ENCODE measurements at regions not wholly inside any gene's neighbourhood (a gene's known extent, or its start where the extent isn't known, plus 50 kb on each side); places are given as distances from the start of the nearest gene placed in this dataset.

- Mint-ChIP-seq H3K27me3 (no peaks in the 10 kb centered on the region), H3K9me3 (peaks cover 2% of the 10 kb centered on the region), H3K36me3 (ENCODE audit: low read depth) (no peaks in the 10 kb centered on the region), H3K27ac (no peak overlapping the region), H3K4me1 (peaks cover 23% of the 10 kb centered on the region), H3K4me3 (no peak overlapping the region)
- DNase-seq = no peak
- POLR2A ChIA-PET = interaction anchor here (0.8 to 1.2 kb wide), 2 partner anchors 8 to 9 kb away, joined by 3 read pairs; no protein-coding TSS in a partner anchor
- CTCF ChIA-PET = interaction anchor here (1.1 to 1.9 kb wide), 2 partner anchors 9 to 97 kb away, joined by 3 to 7 read pairs; no protein-coding TSS in a partner anchor
Measured at GRCh38 chr14:98236314-98236713, 1035.7 kb downstream of the BCL11B start.

- H3K4me1 Mint-ChIP-seq = peaks cover 20% of the 10 kb centered on the region
- H3K9me3 Mint-ChIP-seq = peaks cover 2% of the 10 kb centered on the region
- ChIA-PET CTCF (interaction anchor here (1.9 kb wide), 1 partner anchor 98 kb away, joined by 7 read pairs; no protein-coding TSS in a partner anchor), POLR2A (no interaction called here)
- H3K36me3 Mint-ChIP-seq (ENCODE audit: low read depth) = no peaks in the 10 kb centered on the region
- H3K27ac Mint-ChIP-seq = no peak overlapping the region
- no peak overlapping the region for H3K4me3 Mint-ChIP-seq
- DNase-seq = no peak
- no peaks in the 10 kb centered on the region for H3K27me3 Mint-ChIP-seq
Measured at GRCh38 chr14:98237939-98238338, 1034.1 kb downstream of the BCL11B start.

GRCh38 chr14:98240376-98240775 lies 1031.6 kb downstream of the BCL11B start:
- no peak overlapping the region for H3K27ac Mint-ChIP-seq
- H3K36me3 Mint-ChIP-seq (ENCODE audit: low read depth) = no peaks in the 10 kb centered on the region
- POLR2A ChIA-PET = no interaction called here
- no peaks in the 10 kb centered on the region for H3K4me1 Mint-ChIP-seq
- H3K9me3 Mint-ChIP-seq = peaks cover 2% of the 10 kb centered on the region
- CTCF ChIA-PET = no interaction called here
- no peak for DNase-seq
- no peaks in the 10 kb centered on the region for H3K27me3 Mint-ChIP-seq
- no peak overlapping the region for H3K4me3 Mint-ChIP-seq

- no peak overlapping the region for H3K27ac Mint-ChIP-seq
- no peaks in the 10 kb centered on the region for H3K4me1 Mint-ChIP-seq
- H3K27me3 Mint-ChIP-seq = no peaks in the 10 kb centered on the region
- DNase-seq = no peak
- no peak overlapping the region for H3K4me3 Mint-ChIP-seq
- ChIA-PET CTCF (no interaction called here), POLR2A (interaction anchor here (1.2 kb wide), 1 partner anchor 15 kb away, joined by 3 read pairs; no protein-coding TSS in a partner anchor)
- no peaks in the 10 kb centered on the region for H3K36me3 Mint-ChIP-seq (ENCODE audit: low read depth)
- H3K9me3 Mint-ChIP-seq = peaks cover 7% of the 10 kb centered on the region
Measured at GRCh38 chr14:98242903-98243302, 1029.1 kb downstream of the BCL11B start.

- ChIA-PET CTCF (interaction anchor here (1.2 kb wide), 1 partner anchor 29 kb away, joined by 3 read pairs; no protein-coding TSS in a partner anchor), POLR2A (interaction anchor here (1.1 to 1.2 kb wide), 2 partner anchors 8 to 16 kb away, joined by 3 read pairs; no protein-coding TSS in a partner anchor)
- Mint-ChIP-seq H3K27ac (no peak overlapping the region), H3K9me3 (peaks cover 7% of the 10 kb centered on the region), H3K36me3 (ENCODE audit: low read depth) (no peaks in the 10 kb centered on the region), H3K4me1 (no peaks in the 10 kb centered on the region), H3K27me3 (no peaks in the 10 kb centered on the region), H3K4me3 (no peak overlapping the region)
- DNase-seq = no peak
Measured at GRCh38 chr14:98243332-98243731, 1028.7 kb downstream of the BCL11B start.

GRCh38 chr14:98244162-98244948 lies 1027.6 kb downstream of the BCL11B start:
- no peak for DNase-seq
- Mint-ChIP-seq H3K4me3 (no peak overlapping the region), H3K27me3 (no peaks in the 10 kb centered on the region), H3K36me3 (ENCODE audit: low read depth) (no peaks in the 10 kb centered on the region), H3K27ac (no peak overlapping the region), H3K9me3 (peaks cover 5% of the 10 kb centered on the region), H3K4me1 (no peaks in the 10 kb centered on the region)
- ChIA-PET CTCF (interaction anchor here (1.0 to 1.2 kb wide), 2 partner anchors 28 to 106 kb away, joined by 3 to 4 read pairs; no protein-coding TSS in a partner anchor), POLR2A (interaction anchor here (1.1 kb wide), 2 partner anchors 9 to 15 kb away, joined by 3 to 4 read pairs; no protein-coding TSS in a partner anchor)

GRCh38 chr14:98244966-98245569 lies 1026.9 kb downstream of the BCL11B start:
- DNase-seq = no peak
- Mint-ChIP-seq H3K36me3 (ENCODE audit: low read depth) (no peaks in the 10 kb centered on the region), H3K27me3 (no peaks in the 10 kb centered on the region), H3K27ac (no peak overlapping the region), H3K4me3 (no peak overlapping the region), H3K9me3 (peaks cover 5% of the 10 kb centered on the region), H3K4me1 (no peaks in the 10 kb centered on the region)
- ChIA-PET CTCF (interaction anchor here (1.0 kb wide), 1 partner anchor 9 kb away, joined by 3 read pairs; no protein-coding TSS in a partner anchor), POLR2A (interaction anchor here (1.1 kb wide), 1 partner anchor 16 kb away, joined by 4 read pairs; no protein-coding TSS in a partner anchor)

GRCh38 chr14:98249057-98249456 lies 1022.9 kb downstream of the BCL11B start:
- DNase-seq = no peak
- H3K4me3 Mint-ChIP-seq = no peak overlapping the region
- no peaks in the 10 kb centered on the region for H3K27me3 Mint-ChIP-seq
- no peaks in the 10 kb centered on the region for H3K36me3 Mint-ChIP-seq (ENCODE audit: low read depth)
- no peak overlapping the region for H3K27ac Mint-ChIP-seq
- ChIA-PET POLR2A (interaction anchor here (0.6 to 1.5 kb wide), 2 partner anchors 22 to 1233 kb away, joined by 3 to 4 read pairs; no protein-coding TSS in a partner anchor), CTCF (no interaction called here)
- peaks cover 5% of the 10 kb centered on the region for H3K4me1 Mint-ChIP-seq
- H3K9me3 Mint-ChIP-seq = peaks cover 5% of the 10 kb centered on the region

GRCh38 chr14:98249476-98249875 lies 1022.5 kb downstream of the BCL11B start:
- no peak overlapping the region for H3K4me3 Mint-ChIP-seq
- no peak overlapping the region for H3K27ac Mint-ChIP-seq
- DNase-seq = no peak
- H3K9me3 Mint-ChIP-seq = peaks cover 5% of the 10 kb centered on the region
- no peaks in the 10 kb centered on the region for H3K36me3 Mint-ChIP-seq (ENCODE audit: low read depth)
- ChIA-PET CTCF (no interaction called here), POLR2A (interaction anchor here (0.6 to 1.5 kb wide), 2 partner anchors 22 to 1233 kb away, joined by 3 to 4 read pairs; no protein-coding TSS in a partner anchor)
- H3K4me1 Mint-ChIP-seq = peaks cover 5% of the 10 kb centered on the region
- H3K27me3 Mint-ChIP-seq = no peaks in the 10 kb centered on the region

GRCh38 chr14:98252820-98253219 lies 1019.2 kb downstream of the BCL11B start:
- no peak overlapping the region for H3K27ac Mint-ChIP-seq
- H3K27me3 Mint-ChIP-seq = no peaks in the 10 kb centered on the region
- H3K4me3 Mint-ChIP-seq = no peak overlapping the region
- H3K9me3 Mint-ChIP-seq = peaks cover under 1% of the 10 kb centered on the region
- POLR2A ChIA-PET = no interaction called here
- H3K36me3 Mint-ChIP-seq (ENCODE audit: low read depth) = no peaks in the 10 kb centered on the region
- no peak for DNase-seq
- H3K4me1 Mint-ChIP-seq = peaks cover 5% of the 10 kb centered on the region
- CTCF ChIA-PET = no interaction called here

- Mint-ChIP-seq H3K4me1 (no peaks in the 10 kb centered on the region), H3K36me3 (ENCODE audit: low read depth) (no peaks in the 10 kb centered on the region), H3K27ac (no peak overlapping the region), H3K9me3 (peaks cover 2% of the 10 kb centered on the region), H3K4me3 (no peak overlapping the region), H3K27me3 (no peaks in the 10 kb centered on the region)
- POLR2A ChIA-PET = no interaction called here
- DNase-seq = no peak
- CTCF ChIA-PET = no interaction called here
Measured at GRCh38 chr14:98259881-98260280, 1012.1 kb downstream of the BCL11B start.

- Mint-ChIP-seq H3K27ac (no peak overlapping the region), H3K36me3 (ENCODE audit: low read depth) (no peaks in the 10 kb centered on the region), H3K4me1 (no peaks in the 10 kb centered on the region), H3K4me3 (no peak overlapping the region), H3K9me3 (peaks cover 6% of the 10 kb centered on the region), H3K27me3 (no peaks in the 10 kb centered on the region)
- ChIA-PET POLR2A (no interaction called here), CTCF (no interaction called here)
- DNase-seq = no peak
Measured at GRCh38 chr14:98262566-98262965, 1009.4 kb downstream of the BCL11B start.

- no peak for DNase-seq
- ChIA-PET POLR2A (no interaction called here), CTCF (no interaction called here)
- H3K27ac Mint-ChIP-seq = no peak overlapping the region
- no peaks in the 10 kb centered on the region for H3K27me3 Mint-ChIP-seq
- peaks cover 12% of the 10 kb centered on the region for H3K36me3 Mint-ChIP-seq (ENCODE audit: low read depth)
- peaks cover 8% of the 10 kb centered on the region for H3K4me1 Mint-ChIP-seq
- no peak overlapping the region for H3K4me3 Mint-ChIP-seq
- peaks cover 11% of the 10 kb centered on the region for H3K9me3 Mint-ChIP-seq
Measured at GRCh38 chr14:98269533-98269932, 1002.5 kb downstream of the BCL11B start.
